Progenitor cell of endocrine pancreas (in vitro differentiated cells): ENCODE measurements at regions not wholly inside any gene's neighbourhood (a gene's known extent, or its start where the extent isn't known, plus 50 kb on each side); places are given as distances from the start of the nearest gene placed in this dataset.

Experiments used
- DNase-seq: peaks from one replicate; pipeline ENCODE4 v3.0.0; 2021; ENCODE audit warnings: low spot score; ENCODE audit not compliant: unreplicated experiment
- H3K27ac Mint-ChIP-seq: 2 replicates; pipeline ENCODE4 v1.8.0; 2021; ENCODE audit warnings: mild to moderate bottlenecking, moderate library complexity, mixed read lengths
- H3K27me3 Mint-ChIP-seq: 2 replicates; pipeline ENCODE4 v1.8.0; 2021; ENCODE audit warnings: mixed read lengths
- H3K36me3 Mint-ChIP-seq: 2 replicates; pipeline ENCODE4 v1.8.0; 2022; ENCODE audit warnings: mixed read lengths; ENCODE audit not compliant: insufficient read depth
- H3K4me1 Mint-ChIP-seq: 2 replicates; pipeline ENCODE4 v1.8.0; 2021; ENCODE audit warnings: low read depth, mixed read lengths
- H3K4me3 Mint-ChIP-seq: 2 replicates; pipeline ENCODE4 v1.8.0; 2021; ENCODE audit warnings: low read depth, mild to moderate bottlenecking, moderate library complexity, mixed read lengths
- H3K9me3 Mint-ChIP-seq: 2 replicates; pipeline ENCODE4 v1.8.0; 2021; ENCODE audit warnings: low read depth, mixed read lengths
- CTCF ChIP-seq: fragments of 200-600 bp; sonication (generic); IDR thresholded peaks from one replicate; pipeline ENCODE4 v1.5.0; 2021; ENCODE audit warnings: antibody characterized with exemption, mild to moderate bottlenecking; ENCODE audit not compliant: unreplicated experiment

GRCh38 chr4:45316257-45316656 lies 589.9 kb upstream of the GNPDA2 start:
- no peak overlapping the region for H3K27ac Mint-ChIP-seq
- H3K36me3 Mint-ChIP-seq = no peaks in the 10 kb centered on the region
- no peak overlapping the region for H3K4me3 Mint-ChIP-seq
- peaks cover 6% of the 10 kb centered on the region for H3K9me3 Mint-ChIP-seq
- H3K27me3 Mint-ChIP-seq = no peaks in the 10 kb centered on the region
- TF ChIP-seq CTCF = no peak
- DNase-seq = no peak
- H3K4me1 Mint-ChIP-seq = no peaks in the 10 kb centered on the region

- Mint-ChIP-seq H3K4me3 (no peak overlapping the region), H3K9me3 (peaks cover 3% of the 10 kb centered on the region), H3K4me1 (peaks cover 3% of the 10 kb centered on the region), H3K36me3 (no peaks in the 10 kb centered on the region), H3K27ac (no peak overlapping the region), H3K27me3 (no peaks in the 10 kb centered on the region)
- DNase-seq = no peak
- no peak for TF ChIP-seq CTCF
Measured at GRCh38 chr4:45302828-45303227, 576.5 kb upstream of the GNPDA2 start.

- H3K4me3 Mint-ChIP-seq = no peak overlapping the region
- DNase-seq = no peak
- peaks cover 8% of the 10 kb centered on the region for H3K4me1 Mint-ChIP-seq
- no peaks in the 10 kb centered on the region for H3K36me3 Mint-ChIP-seq
- H3K27me3 Mint-ChIP-seq = no peaks in the 10 kb centered on the region
- no peak for TF ChIP-seq CTCF
- H3K9me3 Mint-ChIP-seq = peaks cover 22% of the 10 kb centered on the region
- H3K27ac Mint-ChIP-seq = no peak overlapping the region
Measured at GRCh38 chr4:45294464-45294863, 568.1 kb upstream of the GNPDA2 start.

GRCh38 chr4:45293335-45293734 lies 567.0 kb upstream of the GNPDA2 start:
- TF ChIP-seq CTCF = no peak
- Mint-ChIP-seq H3K36me3 (no peaks in the 10 kb centered on the region), H3K4me1 (peaks cover 8% of the 10 kb centered on the region), H3K27ac (no peak overlapping the region), H3K27me3 (no peaks in the 10 kb centered on the region), H3K4me3 (no peak overlapping the region), H3K9me3 (peaks cover 22% of the 10 kb centered on the region)
- DNase-seq = no peak

- TF ChIP-seq CTCF = no peak
- Mint-ChIP-seq H3K4me1 (peaks cover 8% of the 10 kb centered on the region), H3K9me3 (peaks cover 22% of the 10 kb centered on the region), H3K36me3 (no peaks in the 10 kb centered on the region), H3K4me3 (no peak overlapping the region), H3K27me3 (no peaks in the 10 kb centered on the region), H3K27ac (no peak overlapping the region)
- DNase-seq = no peak
Measured at GRCh38 chr4:45292844-45293243, 566.5 kb upstream of the GNPDA2 start.
